HCEC 1CT (cell line): ENCODE measurements at regions not wholly inside any gene's neighbourhood (a gene's known extent, or its start where the extent isn't known, plus 50 kb on each side); places are given as distances from the start of the nearest gene placed in this dataset.
A peak's percentile ranks its signal among the peaks of the same experiment; 100 is the strongest.

Experiments used
- DNase-seq: peaks from one replicate; pipeline ENCODE4 v3.0.0-alpha.2; 2017

DNA sequence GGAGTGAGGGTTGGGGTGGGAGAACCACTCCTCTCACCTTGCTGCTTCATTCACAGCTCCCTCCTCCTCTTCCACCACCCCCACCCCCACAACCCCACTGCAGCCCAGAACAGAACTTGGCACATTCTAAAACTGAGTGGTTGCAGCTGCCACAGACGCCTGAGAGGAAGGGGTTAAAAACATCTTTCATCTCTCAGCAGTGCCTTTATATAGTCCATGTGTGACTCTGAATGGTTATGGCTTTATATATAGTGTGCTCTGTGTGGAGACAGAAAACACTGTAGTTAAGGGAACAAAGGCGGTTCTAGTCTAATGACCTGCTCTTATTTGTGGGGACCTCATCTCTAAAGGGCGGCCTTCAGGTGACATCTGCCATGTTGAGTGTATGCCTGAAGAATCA lies 144.8 kb downstream of the BCOR start:
- no peak for DNase-seq

DNA sequence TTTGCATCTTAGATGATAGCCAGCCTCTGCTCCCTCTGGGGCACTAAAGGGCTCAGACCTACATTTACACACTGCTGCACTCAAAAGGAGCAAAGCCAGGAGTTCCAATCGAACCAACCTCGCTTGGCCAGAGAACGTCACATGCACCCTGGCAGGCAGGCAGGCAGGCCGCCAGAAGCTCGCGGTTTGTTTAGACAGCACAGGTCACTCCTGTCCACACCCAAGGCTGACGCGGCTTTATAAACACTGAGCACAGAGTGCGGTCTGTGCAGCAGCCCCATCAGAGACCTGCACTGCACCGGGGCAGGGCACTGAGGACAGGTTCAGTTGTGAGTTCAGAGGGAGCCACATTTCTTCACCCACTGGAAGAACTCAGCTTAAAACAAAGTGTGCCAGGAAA lies 143.9 kb downstream of the BCOR start:
- peak; percentile 48 for DNase-seq

DNA sequence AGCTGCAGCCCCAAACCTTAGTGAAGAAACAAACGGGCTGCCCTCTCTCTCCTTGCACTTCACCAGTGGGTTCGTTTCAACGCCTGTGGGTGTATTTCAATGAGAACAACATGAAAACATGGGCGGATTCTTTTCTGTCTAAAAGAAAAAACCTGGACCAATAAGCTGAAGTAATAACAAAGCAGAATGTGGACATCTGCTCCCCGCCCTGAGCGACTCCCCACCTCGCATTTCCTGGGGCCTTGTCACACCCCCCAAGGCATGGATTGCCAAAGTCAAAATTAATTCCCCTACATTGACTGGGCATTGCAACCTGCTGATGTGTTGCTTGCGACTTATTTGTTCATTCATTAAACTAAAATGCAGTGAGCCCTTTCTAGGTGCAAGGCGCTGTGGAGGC lies 142.9 kb downstream of the BCOR start:
- no peak for DNase-seq

- no peak for DNase-seq
Measured at GRCh38 chrX:39955625-39956024, 142.1 kb downstream of the BCOR start.

DNA sequence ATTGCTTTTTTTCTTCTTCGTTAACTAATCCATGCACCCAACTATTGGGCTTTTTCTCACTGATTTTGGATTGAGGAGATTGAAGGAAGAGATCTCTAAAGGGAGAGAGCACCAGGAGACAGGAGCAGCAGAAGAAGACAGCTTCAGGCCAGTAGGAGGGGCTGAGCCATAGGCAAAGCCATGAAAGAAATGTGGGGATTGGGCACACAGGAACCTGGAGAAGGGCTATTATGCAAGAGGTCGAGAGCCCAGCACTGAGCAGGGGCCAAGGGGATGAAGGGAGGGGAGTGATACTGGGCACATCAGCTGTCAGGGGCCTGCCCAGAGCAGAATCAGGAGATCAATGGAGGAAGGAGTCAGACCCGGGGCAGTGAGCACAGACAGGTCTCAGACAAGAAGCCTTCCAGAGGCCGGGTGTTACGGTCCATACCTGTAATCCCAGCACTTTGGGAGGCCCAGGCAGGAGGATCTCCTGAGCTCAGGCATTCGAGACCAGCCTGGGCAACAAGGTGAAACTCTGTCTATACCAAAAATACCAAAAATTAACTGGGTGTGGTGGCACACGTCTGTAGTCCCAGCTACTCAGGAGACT lies 140.9 kb downstream of the BCOR start:
- DNase-seq: no peak

DNA sequence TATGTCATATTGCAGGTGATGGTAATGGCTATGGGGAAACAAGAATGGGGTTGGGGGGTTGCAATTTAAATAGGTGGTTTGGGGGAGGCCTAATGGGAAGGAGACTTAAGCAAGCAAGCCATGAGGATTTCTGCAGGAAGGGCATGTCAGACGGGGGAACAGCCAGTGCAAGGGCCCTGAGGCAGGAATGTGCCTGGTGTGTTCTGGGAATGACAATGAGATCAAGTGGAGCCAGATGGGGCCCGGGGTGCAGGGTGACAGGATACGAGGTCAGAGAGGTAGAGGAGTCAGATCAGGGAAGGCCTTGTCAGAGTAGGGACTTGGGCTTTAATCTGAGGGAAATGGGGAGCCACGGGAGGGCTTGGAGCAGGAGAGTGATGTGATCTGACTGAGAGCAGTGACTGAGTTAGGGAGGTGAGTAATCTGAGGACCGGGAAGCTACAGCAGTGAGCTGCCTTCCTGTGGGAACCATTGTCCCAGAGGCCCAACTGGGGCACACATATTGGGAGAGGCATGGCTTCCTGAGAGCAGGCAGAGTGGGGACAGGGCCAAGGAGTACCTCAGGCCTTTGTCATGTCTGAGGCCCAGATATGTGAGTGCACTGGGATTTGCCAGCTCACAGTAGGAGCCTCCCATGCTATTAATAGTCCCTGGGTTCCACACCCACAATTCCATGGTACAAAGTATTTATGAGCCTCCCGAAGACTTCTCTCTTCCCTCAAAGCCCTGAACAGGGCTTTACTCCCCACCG lies 139.8 kb downstream of the BCOR start:
- no peak for DNase-seq

DNA sequence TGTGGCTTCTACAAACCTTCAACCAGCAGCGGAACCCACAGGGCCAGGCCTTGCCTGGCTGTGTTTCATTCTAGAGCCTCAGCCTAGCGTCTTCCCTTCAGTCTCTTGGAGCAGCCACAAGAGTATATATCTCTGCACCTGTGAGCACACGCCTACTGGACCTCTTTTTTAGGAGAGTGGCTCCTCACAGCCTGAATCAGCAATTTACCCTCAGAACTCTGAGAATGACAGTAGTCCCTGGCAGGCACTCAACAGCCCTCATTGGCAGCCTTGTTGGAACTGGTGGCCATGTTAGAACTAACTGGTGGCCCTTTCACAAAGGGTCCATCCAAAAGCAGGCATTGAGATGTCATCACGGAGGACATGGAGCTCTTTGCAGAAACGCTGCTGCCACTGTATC lies 138.9 kb downstream of the BCOR start:
- no peak for DNase-seq

GRCh38 chrX:39960219-39960618 lies 137.5 kb downstream of the BCOR start:
- DNase-seq: no peak

DNA sequence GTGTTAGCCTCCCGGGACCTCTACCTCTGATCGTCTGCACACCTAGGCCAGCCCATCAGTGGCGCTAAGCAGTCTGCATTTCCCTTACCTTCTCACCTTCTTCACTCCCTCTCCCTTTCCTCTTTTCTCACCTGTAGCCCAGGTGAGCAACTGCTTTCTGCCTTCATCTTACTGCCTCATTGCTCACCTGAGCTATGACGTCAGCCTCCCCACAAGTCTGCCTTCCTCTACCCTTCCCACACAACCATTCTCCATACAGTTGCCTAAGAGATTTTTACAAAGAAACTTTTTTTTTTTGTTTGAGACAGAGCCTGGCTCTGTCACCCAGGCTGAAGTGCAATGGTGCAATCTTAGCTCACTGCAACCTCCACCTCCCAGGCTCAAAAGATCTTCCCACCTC lies 136.3 kb downstream of the BCOR start:
- DNase-seq: no peak

GRCh38 chrX:39965051-39965573 lies 132.6 kb downstream of the BCOR start:
- no peak for DNase-seq

GRCh38 chrX:39966176-39966575 lies 131.6 kb downstream of the BCOR start:
- DNase-seq: no peak

DNA sequence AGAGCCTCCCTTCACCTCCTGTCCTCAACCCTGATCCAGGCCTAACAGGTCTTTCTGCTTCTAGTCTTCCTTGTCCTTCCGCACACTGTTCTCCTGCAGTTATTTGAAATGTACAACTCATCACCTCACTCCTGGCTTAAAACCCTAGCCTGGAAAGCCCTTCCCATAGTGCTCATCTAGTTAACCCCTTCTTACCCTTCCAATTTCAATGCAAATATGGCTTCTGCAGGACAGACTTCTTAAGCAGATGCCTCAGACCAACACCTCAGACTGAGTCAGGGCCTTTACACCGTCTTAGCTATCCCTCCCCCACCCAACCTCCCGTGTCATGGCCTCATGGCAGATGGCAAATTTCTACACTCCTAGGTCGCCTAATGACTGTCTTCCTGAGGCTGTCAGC lies 130.4 kb downstream of the BCOR start:
- peak; percentile 11 for DNase-seq

DNA sequence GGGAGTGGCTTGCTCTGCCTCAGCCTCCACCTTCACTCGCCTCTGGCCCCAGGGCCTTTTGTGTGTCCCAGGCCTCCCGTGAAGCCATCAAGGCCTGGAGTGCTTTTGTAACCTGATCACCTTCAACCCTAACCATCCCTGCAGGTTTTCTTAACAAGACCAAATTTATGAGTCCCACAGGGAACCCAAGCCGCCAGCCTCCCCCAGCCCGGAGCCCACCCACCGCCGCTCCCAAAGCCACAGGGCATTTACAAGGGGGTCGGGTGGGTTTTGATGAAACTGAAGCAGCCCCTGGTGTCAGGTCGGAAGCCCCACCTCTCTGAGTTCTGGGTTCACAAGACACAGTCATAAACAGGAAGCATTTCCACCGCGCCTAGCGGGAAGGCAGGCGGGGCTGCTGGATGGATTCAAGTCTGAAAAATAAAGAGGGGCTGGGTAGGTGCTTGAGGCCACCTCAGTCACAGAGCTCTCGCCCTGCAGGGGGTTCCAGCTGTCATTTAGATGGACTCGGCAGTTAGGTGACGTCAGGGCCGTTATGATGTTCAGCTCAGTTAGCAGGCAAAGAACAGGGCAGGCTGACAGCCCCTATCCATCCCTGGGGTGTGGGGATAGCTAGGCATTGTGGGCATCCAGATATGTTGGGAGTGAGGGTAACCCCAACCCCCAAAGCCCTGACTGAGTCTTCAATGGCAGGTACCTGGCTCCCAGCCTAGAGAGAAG lies 128.5 kb downstream of the BCOR start:
- no peak for DNase-seq

- no peak for DNase-seq
Measured at GRCh38 chrX:39969819-39970504, 127.8 kb downstream of the BCOR start.

DNA sequence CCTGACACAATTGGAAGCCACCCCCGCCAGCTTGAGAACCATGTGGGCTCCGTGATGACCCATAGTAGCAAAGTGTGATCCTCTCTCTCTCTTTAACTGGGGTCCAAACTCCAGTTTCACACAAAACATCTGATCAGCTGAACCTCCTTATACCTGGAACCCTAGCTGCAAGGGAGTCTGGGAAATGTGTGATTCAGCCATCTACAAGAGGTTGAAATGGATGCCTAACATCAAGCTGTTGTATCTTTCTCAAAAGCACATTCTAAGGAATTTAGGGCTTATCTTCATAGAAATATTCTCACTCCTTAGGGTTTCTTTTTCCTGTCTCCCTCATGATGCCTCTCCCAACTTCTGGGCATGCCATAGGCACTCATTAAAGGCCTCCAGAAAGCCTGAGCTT lies 126.0 kb downstream of the BCOR start:
- DNase-seq: no peak

- peak; percentile 11 for DNase-seq
Measured at GRCh38 chrX:39972340-39972739, 125.4 kb downstream of the BCOR start.

- no peak for DNase-seq
Measured at GRCh38 chrX:39973810-39974209, 123.9 kb downstream of the BCOR start.

DNA sequence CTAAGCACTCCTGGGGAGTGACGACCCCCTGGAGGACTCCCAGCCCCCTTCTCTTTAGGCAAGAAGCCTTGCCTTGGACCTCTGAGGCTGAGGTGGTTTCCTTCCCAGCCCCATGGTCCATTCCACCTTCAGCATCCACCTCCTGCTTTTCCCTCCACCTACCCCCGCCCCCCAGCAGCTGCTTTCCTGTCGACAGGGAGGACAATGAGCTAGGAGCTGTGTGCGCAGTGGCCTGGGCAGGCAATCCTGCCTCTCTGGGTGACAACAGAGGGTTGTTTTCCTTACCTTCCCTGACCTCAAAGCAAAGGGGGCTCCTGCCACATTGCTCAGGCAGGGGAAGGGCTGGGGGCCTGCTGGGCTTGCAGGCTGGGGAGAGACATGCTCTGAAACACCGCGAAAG lies 123.5 kb downstream of the BCOR start:
- DNase-seq: no peak

- no peak for DNase-seq
Measured at GRCh38 chrX:39975101-39975925, 122.4 kb downstream of the BCOR start.

DNA sequence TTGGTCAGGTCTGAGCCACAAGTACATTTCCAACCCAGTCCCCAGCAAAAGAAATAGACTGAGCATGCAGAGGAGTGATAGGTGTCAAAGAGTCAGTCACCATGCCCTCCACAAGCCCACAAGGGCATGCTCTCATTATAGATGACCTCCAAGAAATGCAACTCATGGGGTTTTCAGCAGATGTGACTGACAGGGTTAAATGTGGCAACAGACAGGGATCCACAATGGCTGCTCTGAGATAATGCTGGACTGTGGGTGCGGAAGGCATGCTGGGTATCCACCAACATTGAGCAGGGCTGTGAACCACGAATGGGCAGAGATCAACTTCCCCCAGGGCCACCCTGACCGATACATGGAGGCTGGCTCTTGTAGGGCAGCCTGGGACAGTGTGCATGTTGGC lies 115.8 kb downstream of the BCOR start:
- DNase-seq: no peak

- DNase-seq: no peak
Measured at GRCh38 chrX:39982948-39983347, 114.8 kb downstream of the BCOR start.

DNA sequence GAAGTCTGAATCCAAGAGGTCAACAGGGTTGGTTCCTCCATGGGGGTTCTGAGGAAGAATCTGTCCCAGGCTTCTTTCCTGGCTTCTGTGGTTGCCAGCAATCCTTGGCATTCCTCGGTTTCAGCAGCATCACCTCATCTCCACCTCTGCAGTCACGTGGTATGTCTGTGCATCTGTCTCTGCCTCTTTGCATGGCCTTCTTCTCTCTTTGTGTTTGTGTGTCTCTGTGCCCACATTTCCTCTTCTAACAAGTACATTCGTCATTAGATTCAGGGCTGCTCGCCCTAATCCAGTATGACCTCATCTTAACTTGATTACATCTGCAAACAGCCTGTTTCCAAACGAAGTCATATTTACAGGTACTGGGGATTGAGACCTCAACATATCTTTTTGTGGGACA lies 114.0 kb downstream of the BCOR start:
- no peak for DNase-seq
